Upper lobe of left lung (tissue), 4 donors: ENCODE measurements at regions not wholly inside any gene's neighbourhood (a gene's known extent, or its start where the extent isn't known, plus 50 kb on each side); places are given as distances from the start of the nearest gene placed in this dataset.

Experiments used
- EP300 ChIP-seq, 4 donors: sonication (generic); formaldehyde crosslinking; IDR thresholded peaks; one replicate each; pipeline ENCODE4 v1.5.1; 2017; ENCODE audit warnings: antibody characterized with exemption in 4 of 4, control low read depth in 2 of 4
- POLR2A ChIP-seq, 4 donors: fragments of 450-650 bp; IDR thresholded peaks; one replicate each; pipeline ENCODE4 v1.5.1; 2016 to 2017; ENCODE audit warnings: antibody characterized with exemption in 4 of 4, mild to moderate bottlenecking in 2 of 4
- POLR2AphosphoS5 ChIP-seq, 2 donors: sonication (generic); formaldehyde crosslinking; IDR thresholded peaks; one replicate each; pipeline ENCODE4 v1.5.1; 2017; ENCODE audit warnings: antibody characterized with exemption in 2 of 2
- TF ChIP-seq, protein P1 (sequence below), 6 experiments: fragments of 450-650 bp in 4 of 6; fragments of 200-600 bp in 2 of 6; sonication (generic) in 2 of 6; IDR thresholded peaks; one replicate each; pipeline ENCODE4 v1.5.1; 2016 to 2019; ENCODE audit warnings: antibody characterized with exemption in 6 of 6

GRCh38 chr2:138132108-138132507 is 167.8 kb downstream of the HNMT start:
- TF ChIP-seq POLR2A (IDR thresholded peaks at IDR 0.05) (no peak), POLR2AphosphoS5 (IDR thresholded peaks at IDR 0.05) (no peak), EP300 (IDR thresholded peaks at IDR 0.05) (no peak)
- TF ChIP-seq, protein P1, sequence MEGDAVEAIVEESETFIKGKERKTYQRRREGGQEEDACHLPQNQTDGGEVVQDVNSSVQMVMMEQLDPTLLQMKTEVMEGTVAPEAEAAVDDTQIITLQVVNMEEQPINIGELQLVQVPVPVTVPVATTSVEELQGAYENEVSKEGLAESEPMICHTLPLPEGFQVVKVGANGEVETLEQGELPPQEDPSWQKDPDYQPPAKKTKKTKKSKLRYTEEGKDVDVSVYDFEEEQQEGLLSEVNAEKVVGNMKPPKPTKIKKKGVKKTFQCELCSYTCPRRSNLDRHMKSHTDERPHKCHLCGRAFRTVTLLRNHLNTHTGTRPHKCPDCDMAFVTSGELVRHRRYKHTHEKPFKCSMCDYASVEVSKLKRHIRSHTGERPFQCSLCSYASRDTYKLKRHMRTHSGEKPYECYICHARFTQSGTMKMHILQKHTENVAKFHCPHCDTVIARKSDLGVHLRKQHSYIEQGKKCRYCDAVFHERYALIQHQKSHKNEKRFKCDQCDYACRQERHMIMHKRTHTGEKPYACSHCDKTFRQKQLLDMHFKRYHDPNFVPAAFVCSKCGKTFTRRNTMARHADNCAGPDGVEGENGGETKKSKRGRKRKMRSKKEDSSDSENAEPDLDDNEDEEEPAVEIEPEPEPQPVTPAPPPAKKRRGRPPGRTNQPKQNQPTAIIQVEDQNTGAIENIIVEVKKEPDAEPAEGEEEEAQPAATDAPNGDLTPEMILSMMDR (IDR thresholded peaks at IDR 0.05), result no peak
